AG09309 (cell line): ENCODE measurements at regions not wholly inside any gene's neighbourhood (a gene's known extent, or its start where the extent isn't known, plus 50 kb on each side); places are given as distances from the start of the nearest gene placed in this dataset.

Experiments
- DNase-seq: peaks from one replicate; pipeline ENCODE4 v3.0.0-alpha.2; 2010; ENCODE audit warnings: low read depth
- H3K4me3 ChIP-seq: 2 replicates; pipeline ENCODE4 v1.5.1; 2011; ENCODE audit warnings: mild to moderate bottlenecking, low read depth, low read length, moderate library complexity; ENCODE audit not compliant: control insufficient read depth
- TF ChIP-seq, protein P1 (sequence below): IDR thresholded peaks from 2 replicates; pipeline ENCODE4 v1.5.1; 2011; ENCODE audit warnings: mild to moderate bottlenecking, low read depth, low read length, inconsistent platforms; ENCODE audit not compliant: insufficient read depth, control insufficient read depth; ENCODE audit errors: missing control alignments

DNA sequence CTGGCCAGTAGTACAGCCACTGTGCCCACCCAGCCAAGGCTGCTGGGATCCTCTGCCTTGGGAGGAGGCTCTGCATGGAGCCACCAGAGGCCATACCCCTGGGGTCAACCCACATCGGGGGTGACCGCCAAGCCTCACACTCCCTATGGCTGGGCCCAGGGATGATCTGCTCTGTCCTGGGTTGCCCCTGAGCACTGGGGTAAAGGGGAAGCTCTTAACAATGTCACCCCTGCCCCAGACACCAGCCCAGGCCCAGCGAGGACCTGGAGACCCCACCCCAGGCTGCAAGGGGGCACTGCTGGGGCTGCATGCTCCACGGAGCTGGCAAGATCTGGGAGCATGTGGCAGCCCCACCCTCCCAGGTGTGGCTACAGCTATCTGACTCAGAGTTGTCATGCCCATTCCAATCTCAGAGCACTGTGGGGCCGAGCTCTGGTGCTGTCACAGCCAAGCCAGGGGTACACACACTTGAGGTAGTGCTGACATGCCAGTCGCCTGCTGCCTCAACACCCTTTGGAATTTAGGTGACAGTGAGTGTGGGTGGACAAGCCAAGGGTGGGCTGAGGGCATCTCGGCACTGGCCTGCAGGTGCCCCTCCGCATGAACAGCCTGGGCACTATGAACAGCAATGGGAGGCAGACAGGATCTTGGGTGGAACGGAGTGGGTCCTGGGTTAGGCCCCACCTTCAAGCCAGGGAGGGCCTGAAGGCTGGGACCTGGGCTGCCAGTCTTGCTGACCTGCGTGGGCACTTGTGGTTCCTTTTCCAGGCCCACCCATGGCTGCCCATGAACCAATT is 427.7 kb downstream of the LRRIQ3 start:
- TF ChIP-seq, protein P1, sequence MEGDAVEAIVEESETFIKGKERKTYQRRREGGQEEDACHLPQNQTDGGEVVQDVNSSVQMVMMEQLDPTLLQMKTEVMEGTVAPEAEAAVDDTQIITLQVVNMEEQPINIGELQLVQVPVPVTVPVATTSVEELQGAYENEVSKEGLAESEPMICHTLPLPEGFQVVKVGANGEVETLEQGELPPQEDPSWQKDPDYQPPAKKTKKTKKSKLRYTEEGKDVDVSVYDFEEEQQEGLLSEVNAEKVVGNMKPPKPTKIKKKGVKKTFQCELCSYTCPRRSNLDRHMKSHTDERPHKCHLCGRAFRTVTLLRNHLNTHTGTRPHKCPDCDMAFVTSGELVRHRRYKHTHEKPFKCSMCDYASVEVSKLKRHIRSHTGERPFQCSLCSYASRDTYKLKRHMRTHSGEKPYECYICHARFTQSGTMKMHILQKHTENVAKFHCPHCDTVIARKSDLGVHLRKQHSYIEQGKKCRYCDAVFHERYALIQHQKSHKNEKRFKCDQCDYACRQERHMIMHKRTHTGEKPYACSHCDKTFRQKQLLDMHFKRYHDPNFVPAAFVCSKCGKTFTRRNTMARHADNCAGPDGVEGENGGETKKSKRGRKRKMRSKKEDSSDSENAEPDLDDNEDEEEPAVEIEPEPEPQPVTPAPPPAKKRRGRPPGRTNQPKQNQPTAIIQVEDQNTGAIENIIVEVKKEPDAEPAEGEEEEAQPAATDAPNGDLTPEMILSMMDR: no peak
- no peak overlapping the region for H3K4me3 ChIP-seq
- no peak for DNase-seq

DNA sequence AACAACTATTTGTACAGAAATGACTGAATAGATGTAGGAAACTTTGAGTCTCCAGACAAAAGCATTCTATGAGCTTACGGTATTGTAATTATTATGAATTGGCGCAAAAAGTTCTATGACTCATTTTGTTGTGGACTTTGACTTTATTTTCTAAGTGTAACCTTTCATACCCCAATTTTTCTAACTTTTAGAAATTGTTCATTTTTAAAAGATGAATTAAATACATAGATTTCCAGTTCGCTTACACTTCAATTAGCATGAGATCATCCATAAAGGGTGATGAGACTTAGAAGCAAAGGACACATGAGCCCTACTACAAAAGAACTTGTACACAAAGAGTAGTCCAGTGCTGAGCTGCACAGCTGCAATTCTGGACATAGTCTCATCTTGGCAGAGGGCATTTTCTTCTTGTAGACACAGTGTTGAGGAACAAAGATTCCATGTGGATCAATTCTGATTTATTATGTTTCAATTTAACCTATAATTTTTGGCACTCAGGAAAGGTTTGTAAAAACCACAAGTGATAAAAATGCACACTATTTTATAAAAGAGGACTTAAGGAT is 431.1 kb downstream of the LRRIQ3 start:
- DNase-seq: no peak
- TF ChIP-seq, protein P1: no peak

DNA sequence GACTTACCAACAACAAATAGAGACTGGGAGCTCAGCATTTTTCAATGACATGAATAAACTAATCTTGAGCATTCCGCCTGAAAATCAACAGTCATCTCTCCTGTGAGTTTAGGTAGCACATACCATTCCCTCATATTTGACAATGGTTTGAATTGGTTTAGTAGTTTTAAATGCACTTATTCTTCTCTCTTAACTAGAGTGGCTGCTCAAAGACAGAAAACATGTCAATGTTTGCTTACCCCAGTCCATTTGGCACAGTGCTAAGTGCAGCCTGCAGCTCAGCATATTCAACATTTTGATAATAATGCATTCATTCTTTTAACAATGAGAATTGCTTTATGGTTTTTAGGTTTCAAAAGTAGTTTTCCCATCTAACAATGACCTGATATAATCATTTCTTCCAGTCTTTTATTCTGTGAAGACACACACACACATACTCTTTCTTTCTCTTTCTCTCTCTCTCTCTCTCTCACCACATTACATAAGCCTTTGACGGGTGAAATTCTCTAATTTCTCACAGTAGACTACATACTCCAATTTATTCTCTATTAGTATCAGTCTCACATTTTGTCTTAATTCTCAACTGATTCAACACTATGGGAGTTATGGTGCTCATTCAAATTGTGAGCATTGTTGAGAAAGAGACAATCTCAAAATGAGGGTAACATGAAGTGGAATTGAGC is 432.3 kb downstream of the LRRIQ3 start:
- TF ChIP-seq, protein P1: no peak
- no peak for DNase-seq

More for the DNA sequence above, 431.1 kb downstream of the LRRIQ3 start:
- no peak overlapping the region for H3K4me3 ChIP-seq

DNA sequence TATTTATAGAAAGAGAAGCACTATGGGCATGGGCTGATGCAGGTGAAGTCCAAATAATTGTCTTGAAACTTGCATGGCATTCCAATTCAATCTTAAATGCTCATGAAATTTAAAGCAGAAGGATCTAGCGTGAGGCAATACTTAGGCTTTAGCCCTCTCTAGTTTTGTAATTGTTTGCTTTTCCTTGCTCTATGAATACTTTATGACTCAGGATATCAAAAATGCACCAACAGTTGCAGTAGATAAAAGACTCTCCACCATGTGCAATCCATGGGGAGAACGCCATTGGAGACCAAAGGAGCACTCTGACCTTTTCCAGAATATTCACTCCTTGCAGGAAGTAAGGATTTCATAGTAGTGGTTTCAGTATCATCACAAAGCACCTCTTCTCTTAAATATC is 436.4 kb downstream of the LRRIQ3 start:
- no peak overlapping the region for H3K4me3 ChIP-seq
- TF ChIP-seq, protein P1: no peak
- DNase-seq: no peak

More for the DNA sequence above, 432.3 kb downstream of the LRRIQ3 start:
- H3K4me3 ChIP-seq: no peak overlapping the region

DNA sequence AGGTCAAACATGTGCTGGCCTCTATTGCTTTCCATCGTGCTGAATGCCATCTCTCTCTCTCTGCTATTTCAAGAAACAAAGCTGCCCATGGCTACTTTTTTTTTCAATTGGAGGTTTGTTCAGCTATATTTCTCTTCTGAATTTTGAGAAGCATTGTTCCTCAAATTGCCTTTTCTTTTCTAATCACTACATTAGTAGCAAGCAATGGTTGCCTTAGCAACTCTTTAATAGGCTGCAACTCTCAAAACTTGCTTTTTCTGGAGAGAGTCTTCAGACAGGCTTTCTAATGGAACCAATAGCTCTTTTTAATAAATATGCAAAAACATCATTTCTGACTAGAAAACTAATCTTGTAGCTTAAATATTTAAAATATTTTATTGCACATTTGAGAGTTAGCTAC is 439.0 kb downstream of the LRRIQ3 start:
- no peak overlapping the region for H3K4me3 ChIP-seq
- TF ChIP-seq, protein P1: no peak

DNA sequence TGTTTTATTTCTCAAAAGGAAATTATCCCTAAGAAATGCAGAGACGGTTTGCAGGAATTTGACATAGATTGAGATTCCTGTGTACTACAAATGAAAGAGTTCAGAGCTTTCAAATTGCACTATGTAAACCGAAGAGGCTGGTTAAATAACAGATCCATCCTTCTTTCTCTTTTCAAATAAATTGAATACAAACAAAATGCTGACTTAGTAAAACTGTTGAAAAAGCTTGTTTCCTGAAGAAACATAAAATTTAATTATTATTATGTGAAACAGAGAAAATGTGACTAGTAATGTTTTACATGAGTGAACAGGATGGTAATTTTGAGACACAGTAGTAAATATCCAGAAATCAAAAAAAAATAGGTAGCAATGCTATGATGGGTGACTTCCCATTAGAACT is 441.2 kb downstream of the LRRIQ3 start:
- TF ChIP-seq, protein P1: no peak
- no peak overlapping the region for H3K4me3 ChIP-seq
- no peak for DNase-seq

More for the DNA sequence above, 439.0 kb downstream of the LRRIQ3 start:
- DNase-seq: no peak
